ENCODE measurements at regions not wholly inside any gene's neighbourhood (a gene's known extent, or its start where the extent isn't known, plus 50 kb on each side); places are given as distances from the start of the nearest gene placed in this dataset.

GRCh38 chr11:111114091-111114490, 131.4 kb upstream of the POU2AF2 start:
- H3K4me3 ChIP-seq, result no peak overlapping the region
- TF ChIP-seq CTCF (IDR thresholded peaks at IDR 0.05), result no peak
- ATAC-seq, result no peak

GRCh38 chr11:111112614-111113013, 132.9 kb upstream of the POU2AF2 start:
- WGBS, 2 donors, result 42 to 46% methylated on average over 1 of the region's 1 CpG

More at GRCh38 chr11:111114091-111114490, 131.4 kb upstream of the POU2AF2 start:
- H3K4me1 ChIP-seq, result no peaks in the 10 kb centered on the region
- peaks cover 0 to 5% (median 0%) of the 10 kb centered on the region in 7 donors for H3K27me3 ChIP-seq
- no peaks in the 10 kb centered on the region for H3K9me3 ChIP-seq
- H3K27ac ChIP-seq, result no peak overlapping the region
- H3K36me3 ChIP-seq, result no peaks in the 10 kb centered on the region
- DNase-seq, result no peak
- intact Hi-C loops (cut with DNase I), result no loop called here

DNA sequence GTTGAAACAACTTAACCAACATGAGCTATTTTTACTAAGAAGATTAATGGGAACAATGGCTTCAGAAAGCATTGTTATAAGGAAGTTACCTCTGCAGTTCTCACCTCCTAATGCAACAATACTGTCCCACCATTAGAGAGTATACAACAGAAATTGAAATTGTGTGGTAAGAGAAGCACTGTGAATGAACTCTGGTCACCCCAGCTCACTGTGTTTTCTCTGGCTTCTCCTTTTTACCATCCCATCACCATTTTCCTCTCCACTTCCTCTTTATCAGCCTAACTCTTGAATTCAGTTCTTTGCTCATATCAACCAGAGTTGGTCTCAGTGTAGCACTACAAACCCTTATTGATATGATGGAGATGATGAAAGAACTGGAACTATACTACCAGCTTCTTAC, 138.0 kb upstream of the POU2AF2 start:
- ATAC-seq, result no peak

More at GRCh38 chr11:111112614-111113013, 132.9 kb upstream of the POU2AF2 start:
- Histone ChIP-seq H3K27ac (no peak overlapping the region), H3K36me3 (no peaks in the 10 kb centered on the region), H3K4me1 (no peaks in the 10 kb centered on the region), H3K4me3 (no peak overlapping the region), H3K9me3 (no peaks in the 10 kb centered on the region), H3K27me3 (peaks cover 0 to 5% (median 0%) of the 10 kb centered on the region in 7 donors)
- DNase-seq (no peak), ATAC-seq (no peak)
- TF ChIP-seq CTCF (IDR thresholded peaks at IDR 0.05), result no peak
- intact Hi-C loops (cut with DNase I), result no loop called here

DNA sequence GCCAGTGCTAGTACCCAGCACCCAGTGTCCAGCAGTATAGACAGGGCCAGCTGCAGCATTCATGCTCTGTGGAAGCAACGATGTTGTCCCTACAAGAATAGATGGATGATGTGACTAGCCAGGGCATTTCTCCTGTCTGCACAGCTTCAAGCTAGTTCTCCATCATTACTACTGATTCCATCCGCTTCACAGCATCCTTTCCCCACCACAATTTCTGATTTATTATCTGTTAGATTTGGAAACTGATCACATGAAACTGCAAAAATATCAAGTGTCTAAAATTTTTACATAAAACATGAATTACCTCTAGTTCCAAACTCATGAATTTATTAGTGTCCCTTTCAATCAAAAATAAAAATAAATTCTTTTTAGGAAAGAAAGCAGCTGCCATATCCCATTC, 138.9 kb upstream of the POU2AF2 start:
- Histone ChIP-seq H3K36me3 (no peaks in the 10 kb centered on the region), H3K4me1 (no peaks in the 10 kb centered on the region), H3K4me3 (no peak overlapping the region), H3K27ac (no peak overlapping the region), H3K27me3 (peaks cover 0 to 12% (median 0%) of the 10 kb centered on the region in 7 donors), H3K9me3 (no peaks in the 10 kb centered on the region)
- ATAC-seq (no peak), DNase-seq (no peak)
- 84 to 89% methylated on average over 2 of the region's 2 CpGs for WGBS, 2 donors
- no peak for TF ChIP-seq CTCF (IDR thresholded peaks at IDR 0.05)
- intact Hi-C loops (cut with DNase I), result no loop called here

More for the DNA sequence above, 138.0 kb upstream of the POU2AF2 start:
- no peaks in the 10 kb centered on the region for H3K4me1 ChIP-seq
- H3K4me3 ChIP-seq, result no peak overlapping the region
- no peak overlapping the region for H3K27ac ChIP-seq
- no peak for DNase-seq
- TF ChIP-seq CTCF (IDR thresholded peaks at IDR 0.05), result no peak
- no peaks in the 10 kb centered on the region for H3K9me3 ChIP-seq
- intact Hi-C loops (cut with DNase I), result no loop called here
- peaks cover 0 to 17% (median 0%) of the 10 kb centered on the region in 7 donors for H3K27me3 ChIP-seq
- H3K36me3 ChIP-seq, result no peaks in the 10 kb centered on the region
